DMS79 treated with DMSO at 0.1 percent for 48 hours (cell line): ENCODE measurements at regions not wholly inside any gene's neighbourhood (a gene's known extent, or its start where the extent isn't known, plus 50 kb on each side); places are given as distances from the start of the nearest gene placed in this dataset.

Experiments used
- DNase-seq: peaks from one replicate; lab custom pipeline; 2025; lab: John Stamatoyannopoulos, UW

DNA sequence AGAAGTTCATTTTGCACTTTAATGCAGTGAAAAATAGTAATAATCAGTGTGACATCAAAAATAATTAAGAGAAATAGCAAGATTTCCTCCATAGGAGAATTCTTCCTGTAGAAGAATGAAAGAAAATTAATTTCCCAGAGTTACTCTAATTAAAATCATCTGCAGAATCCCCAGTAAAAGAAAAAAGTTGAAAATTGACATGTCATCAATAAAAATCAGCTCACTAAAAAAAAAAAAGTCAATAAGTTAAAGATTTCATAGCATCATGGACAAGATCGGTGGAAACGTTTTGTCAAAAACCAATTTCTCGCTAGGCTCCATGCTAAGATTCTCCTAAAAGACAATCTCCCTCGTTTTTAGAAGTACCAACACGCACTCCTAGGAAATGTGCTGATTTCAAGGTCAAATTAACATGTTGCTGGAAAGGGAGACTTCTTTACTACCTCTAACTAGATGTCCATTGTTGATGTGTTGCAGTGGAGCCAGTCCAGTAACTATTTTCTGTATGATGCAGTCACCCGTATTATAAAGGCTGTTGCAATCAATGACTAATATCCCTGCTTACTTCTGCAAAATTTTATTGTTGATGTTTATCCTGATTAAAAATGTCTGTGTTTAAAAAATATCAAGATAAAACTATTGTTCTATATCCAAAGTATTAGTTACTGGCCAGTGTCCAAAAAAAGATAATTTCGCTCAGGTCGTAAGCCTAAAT is 591.9 kb upstream of the MGMT start:
- no peak for DNase-seq

DNA sequence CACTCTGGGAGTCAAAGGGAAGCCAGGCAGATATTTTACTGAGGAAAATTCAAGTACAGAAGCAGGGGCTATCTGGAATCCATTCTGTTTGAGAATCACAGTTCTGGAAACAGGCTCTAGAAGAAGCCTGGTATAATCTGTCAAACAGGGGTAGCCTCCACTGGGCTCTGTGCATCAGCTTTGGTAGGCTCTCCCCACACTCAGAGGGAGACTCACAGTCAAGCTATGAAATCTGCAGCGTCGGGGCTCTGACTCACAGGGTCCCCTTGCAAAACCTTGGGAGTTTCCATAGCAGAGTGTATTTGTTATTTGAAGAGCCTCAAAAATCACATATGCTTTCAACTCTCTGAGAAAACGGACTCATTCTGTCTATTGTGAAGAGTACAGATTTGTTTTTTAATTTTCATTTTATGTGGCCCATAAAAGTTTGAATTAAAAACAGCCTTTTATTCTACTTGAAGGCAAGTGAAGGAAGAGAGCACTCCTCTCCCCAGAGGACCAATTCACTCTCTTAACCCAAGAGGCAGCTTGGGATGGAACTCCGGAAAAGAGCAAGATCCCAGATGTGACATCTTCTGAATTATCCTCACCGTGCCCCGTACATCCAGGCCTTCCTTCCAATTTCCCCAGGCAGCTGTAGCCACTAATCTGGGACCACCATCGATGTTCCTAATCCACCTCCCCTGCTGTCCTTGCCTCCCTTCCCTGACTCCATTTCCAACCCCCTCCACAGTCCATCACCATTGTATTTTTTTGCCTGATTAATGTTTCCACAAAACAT is 590.9 kb upstream of the MGMT start:
- DNase-seq, result no peak

DNA sequence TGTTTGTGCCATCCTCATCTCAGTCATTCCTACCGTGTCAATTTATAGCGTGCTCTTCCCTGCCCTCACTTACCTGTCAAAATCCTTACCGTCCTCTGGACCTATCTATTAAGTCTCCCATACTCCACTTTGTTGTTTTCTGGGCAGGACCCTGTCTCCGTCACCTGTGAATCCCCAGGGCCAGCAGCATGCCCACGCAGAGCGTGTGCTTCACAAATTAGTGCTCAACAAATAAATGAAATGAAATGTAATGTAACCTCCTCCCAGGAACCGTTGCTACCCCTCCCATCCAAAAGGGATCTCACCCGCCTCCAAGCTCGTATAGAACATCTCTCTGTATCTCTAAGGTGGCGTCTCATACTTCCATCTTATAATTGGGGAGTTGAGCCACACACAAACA is 589.9 kb upstream of the MGMT start:
- no peak for DNase-seq

DNA sequence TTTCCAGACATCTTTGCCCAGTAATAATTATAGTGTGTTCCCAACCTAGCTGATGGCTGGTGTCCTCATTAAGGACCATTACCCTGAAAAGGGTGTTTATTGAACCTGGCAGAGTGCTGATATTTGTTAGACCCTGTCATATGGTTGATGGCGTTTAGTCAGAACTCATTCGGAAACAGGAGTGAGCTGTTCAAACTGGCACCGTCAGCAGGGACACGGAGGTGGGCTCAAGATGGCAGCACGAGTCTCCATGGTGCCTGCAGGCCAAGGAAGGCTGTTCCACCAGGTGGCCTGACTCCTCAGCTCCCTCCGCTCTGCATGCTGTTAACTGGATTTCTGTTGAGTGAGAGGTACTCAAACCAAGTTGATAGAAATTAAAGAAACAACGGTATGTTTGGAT is 589.1 kb upstream of the MGMT start:
- no peak for DNase-seq

DNA sequence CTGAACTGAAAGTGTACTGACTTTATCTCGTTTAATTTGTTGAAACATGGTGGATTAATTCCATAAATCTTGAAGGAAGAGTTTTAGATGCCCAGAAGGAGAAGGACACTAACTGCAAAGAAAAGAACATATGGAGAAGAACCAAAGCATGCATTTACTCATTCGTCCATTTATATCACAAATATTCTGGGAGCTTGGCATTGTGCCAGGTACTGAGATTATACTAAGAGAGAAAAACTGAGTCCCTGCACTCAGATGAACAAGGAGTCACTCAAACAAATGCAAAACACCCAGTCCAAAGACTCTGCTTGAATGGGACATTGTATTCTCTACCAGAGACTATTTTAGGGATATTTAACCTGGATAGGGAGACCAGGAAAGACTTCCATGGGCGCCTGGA is 588.0 kb upstream of the MGMT start:
- no peak for DNase-seq

DNA sequence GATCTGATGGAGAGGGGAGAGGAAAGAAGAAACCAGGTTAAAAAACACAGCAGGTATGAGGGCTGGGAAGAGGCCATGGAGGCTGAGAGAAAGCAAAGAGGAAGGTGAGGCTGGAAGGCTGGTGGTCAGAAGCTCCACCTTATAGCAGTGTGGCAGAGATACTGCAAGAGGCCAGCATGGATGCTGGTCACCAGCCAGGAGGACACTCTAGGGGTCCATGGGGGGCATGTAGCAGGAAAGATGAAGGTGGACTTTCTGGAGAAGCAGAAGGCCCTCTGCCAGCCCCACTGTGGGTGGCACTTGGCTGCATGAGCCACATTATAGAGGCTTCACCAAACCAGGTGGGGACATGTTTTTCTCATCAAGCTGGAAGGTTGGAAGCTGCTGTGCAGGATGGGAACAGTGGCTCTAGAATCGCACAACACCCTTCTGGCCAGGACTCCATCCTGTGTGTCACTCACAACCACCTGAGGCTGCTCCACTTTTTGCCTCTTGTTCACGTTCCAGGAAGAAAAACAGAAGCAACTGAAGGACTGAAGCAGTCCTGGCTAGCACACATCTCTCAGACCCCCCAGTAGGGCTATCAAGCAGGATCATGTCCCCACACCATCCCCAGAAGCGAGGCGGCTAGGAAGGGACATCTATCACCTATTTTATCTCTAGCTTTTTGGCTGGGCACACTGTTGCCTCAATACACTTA is 587.5 kb upstream of the MGMT start:
- no peak for DNase-seq

DNA sequence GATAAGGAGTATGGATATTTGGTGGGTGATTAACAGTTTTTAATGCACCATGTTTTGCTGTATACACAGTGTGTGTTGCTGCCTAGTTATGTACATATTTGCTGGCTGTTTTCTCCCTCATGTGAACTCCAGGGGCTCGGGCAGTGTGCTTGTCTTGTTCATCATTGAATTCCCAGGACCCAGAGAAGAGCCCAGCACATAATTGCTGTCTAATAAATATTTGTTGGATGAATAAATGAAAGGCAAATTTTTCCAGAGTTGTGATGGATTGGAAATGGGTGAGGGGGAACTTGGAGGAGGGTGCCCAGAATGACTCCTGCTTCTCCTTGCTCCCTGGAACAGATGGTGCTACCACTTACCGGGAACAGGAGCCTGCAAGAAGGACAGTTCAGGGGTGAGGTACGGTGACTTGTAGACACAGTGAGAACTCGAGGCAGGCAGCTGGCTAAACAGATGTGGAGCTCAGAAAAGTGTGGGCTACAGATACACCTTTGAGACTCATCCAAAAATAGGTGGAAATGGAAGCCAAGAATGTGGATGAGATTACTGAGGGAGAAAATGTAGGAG is 586.8 kb upstream of the MGMT start:
- DNase-seq, result no peak

DNA sequence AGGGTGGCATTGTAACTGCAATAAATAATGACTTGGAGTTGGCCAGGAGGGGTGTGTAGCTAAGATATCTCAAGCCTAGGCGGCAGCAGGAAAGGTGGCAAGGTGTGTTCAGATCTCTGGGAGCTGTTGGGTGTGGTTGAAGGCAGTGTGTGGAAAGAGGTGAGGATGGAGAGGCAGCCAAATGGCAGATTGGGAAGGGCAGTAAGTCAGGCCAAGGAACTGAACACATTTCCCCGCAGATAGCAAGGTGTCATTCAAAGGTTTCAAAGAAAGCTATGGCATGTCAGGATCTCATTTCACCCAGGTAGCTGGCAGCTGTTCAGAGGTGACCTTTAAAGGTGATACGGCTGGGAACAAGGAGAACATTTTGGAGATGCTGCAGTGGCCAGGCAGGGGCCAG is 586.0 kb upstream of the MGMT start:
- DNase-seq, result no peak

DNA sequence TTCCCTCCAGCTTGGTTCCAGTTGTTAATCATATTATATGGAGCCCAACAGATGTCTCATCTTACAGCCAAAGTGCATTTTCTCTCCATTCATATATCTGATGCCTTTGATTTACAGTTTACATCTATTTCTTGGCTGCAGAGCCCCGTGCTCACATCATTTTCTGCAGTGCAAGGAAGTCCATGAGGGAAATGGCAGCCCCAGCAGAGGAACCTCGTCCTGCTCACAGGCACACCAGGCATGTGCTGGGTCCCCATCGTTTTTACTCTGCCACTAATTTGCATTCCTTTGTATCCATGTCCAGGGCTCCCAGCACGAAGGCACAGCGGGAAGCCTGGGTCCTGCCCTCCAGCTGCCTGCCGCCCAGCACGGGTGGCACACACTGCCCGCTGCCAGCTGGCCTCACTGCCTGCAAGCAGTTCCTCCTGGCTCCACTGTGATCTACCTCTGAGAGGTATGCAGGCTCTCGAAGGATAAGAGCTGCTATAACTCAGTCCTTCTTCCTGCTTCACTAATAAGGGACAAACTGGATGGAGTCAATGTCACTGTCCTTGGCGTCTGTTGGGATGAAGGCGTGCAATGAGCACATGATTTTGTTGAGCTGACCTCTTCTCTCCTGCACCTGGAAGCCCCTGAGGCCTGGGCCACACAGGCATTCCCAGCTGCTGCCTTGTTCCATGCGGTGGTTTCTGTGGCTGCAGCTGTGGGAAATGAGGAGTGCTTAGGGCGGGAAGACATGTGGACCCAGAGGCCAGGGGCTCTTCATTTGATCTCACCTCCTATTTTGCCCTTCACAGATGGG is 583.6 kb upstream of the MGMT start:
- DNase-seq, result no peak

DNA sequence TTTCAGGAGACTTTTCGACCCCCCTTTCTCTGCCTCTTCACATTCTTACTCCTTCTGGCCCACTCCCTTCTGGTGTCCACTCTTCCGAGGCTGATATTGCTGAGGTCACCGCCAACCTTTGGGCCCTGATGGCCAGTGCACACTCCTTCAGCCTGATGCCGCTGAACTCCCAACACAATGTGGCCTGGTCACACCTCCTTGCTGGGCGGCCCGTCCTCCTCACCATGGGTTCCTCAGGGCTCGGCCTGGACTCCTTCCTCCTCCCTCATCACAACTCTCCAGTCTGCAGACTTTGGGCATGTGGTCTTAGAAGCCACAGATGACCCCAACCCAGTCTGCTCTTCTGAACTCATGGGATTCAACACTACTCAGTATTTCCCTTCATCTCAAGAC is 583.0 kb upstream of the MGMT start:
- no peak for DNase-seq

DNA sequence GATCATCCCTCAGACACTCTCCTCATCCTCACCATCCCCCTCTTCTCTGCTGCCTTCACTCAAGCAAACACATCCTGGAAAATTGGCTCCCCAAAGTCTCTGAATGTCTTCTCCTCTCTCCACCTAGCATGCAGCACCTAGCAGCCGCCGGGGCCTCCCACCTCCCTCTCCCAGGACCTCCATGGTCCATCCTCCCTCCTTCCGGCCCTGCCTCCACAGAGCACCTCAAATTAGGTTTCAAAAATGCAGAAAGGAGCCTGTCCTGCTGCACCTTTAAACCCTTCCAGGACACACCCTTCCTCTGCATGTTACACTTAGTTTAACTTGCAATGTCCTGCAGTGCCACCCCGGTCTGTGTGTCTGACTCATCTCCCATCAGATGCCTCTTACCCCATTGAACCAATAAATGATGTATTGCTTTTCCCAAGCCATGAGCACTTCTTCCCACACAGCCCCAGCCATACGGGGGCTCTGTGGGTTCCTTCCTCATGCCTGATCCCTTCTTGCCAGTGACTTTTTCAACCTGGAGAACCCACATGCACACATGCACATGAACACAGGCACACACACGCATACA is 582.5 kb upstream of the MGMT start:
- DNase-seq, result no peak

DNA sequence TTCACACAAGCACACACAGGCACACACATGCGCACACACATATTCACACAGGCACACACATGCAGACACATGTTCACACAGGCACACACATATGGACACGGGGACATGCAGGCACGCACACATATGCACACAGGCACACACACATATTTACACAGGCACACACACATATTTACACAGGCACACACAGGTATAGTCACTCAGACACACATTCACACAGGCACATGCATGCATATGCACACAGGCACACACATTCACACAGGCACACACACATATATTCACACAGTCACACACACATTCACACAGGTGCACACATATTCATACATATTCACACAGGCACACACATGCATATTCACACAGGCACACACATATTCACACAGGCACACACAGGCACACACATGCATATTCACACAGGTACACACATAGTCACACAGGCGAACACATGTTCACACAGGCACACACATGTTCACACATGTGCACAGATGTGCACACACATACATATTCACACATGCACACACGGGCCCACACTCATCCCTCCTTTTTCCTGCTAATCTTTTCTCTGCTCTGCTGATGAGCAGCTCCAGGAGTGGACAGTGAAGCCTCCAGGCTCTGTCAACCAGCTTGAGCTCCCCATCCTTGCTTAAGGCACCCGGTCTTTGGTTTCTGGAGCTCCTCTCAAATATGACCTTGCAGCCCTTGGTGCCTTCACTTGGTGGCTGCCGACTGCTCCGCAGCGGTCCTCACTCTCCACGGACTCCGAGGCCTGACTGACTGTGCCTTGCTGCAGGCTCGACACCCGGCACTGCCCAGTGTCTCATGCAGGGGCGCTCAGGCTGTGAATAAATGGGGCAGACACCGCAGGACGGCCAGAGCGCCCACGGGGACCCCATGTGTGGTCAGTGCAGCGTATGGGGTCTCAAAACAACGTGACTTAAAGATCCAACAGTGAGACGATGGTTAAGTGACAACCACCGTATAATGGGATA is 581.2 kb upstream of the MGMT start:
- no peak for DNase-seq

DNA sequence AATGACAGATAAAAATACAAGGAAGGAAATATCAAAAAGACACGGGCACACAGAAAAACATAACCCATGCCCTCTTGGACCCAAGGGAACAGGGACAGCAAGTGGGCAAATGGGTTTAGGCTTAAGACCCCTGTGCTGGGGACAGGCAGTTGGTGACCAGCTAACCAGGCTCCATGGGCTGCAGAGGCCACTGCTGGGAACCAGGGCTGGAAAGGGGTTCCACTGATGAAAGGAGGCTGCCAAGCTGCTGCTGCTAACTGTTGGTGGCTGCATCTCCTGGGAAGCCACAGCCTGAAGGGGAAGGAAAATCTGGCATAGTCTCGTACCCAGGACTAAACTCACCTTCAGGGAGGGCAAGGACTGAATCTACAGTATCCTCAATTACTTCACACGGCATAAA is 579.2 kb upstream of the MGMT start:
- DNase-seq, result no peak

DNA sequence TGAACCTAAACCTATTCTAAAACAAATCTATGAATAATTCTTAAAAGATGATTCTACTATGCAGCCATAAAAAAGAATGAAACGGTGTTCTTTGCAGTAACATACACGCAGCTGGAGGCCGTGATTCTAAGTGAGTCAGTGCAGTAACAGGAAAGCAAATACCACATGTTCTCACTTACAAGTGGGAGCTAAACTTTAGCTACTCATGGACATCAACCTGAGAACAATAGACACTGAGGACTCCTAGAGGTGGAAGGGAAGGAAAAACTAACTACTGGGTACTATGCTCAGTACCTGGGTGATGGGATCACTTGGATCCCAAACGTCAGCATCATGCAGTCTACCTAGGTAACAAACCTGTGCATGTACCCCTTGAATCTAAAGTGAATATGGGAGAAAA is 575.0 kb upstream of the MGMT start:
- no peak for DNase-seq

DNA sequence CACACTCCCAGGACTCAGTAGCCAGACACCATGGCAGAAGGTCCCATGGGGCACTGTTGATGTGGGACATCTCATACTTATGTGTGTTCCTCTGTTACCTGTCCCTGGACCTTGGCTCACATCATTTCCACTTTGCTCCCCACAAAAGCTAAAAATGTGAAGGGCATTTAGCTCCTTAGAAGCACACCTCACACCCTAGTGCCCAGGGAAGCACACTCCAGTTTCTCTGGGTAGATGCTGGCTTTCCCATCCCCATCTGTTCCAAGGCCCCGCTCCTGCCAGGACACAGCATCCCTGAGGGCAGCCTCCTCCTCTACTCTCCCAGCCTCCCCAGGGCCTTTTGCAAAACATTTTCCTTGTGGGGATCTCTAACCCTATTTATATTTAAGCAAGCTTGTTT is 572.4 kb upstream of the MGMT start:
- DNase-seq, result no peak

DNA sequence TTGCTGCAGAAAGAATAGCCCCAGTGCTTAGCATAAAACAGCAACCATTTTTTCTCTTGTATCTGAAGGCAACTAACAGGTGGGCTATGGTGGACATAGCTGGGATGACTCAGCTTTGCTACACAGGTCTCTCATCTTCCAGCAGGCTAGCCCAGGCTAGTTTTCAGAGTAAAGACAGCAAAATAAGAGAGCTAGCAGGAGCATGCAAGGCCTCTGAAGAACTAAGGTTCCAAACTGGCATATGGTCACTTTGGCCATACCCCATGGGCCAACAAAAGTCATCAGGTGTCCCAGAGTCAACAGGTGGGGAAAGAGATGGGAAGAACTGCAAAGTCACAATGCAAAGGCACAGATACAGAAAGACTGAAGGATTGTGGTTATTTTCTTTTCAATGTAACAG is 571.6 kb upstream of the MGMT start:
- DNase-seq, result no peak

DNA sequence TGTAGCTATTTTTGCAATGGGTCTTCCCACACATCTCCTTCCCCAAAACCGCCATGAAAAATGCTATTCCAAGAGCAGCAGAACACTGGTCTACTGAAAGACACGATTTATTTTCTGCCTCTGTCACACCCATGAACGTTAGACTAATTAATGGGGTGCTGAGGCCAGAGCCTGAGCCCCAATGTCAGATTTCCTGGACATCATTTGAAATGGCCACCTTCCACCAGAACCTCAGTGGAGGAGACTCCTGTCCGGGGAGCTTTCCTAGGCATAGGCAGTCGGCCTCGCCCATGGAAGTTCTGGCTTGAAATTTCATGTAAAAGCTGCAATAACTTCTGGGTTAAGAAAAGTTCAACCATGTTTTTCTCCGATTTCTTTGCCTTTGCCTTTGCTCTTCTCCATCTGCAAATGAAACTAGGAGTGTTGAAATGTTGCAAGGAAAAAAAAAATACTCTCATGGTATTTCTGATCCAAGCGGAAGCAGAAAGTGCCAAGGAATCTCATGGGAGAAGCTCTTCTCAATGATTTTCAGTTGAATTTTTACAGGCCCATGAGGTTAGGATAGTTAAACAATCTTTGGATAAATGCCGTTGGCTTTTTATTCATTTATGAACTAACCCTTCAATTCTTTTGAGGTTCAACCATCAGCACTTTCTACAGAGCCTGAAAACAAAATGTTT is 570.8 kb upstream of the MGMT start:
- DNase-seq, result no peak

DNA sequence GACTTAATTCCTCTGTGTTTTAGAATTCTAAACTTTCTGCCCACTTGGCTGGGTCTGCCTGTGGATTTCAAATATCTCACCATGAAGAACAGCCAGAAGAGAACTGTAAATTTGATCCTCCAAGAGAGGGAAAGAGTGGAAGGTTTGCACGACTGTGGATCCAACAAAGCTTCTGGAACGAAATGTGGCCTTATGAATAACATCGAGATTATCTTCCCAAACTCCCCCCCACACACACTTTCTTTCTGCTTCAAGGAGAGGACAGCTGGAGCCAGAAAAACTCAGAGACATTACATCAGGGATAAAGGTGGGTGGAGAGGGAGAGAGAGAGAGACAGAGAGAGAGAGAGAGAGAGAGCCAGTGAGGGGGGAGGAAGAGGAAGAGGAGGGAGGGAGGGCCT is 570.1 kb upstream of the MGMT start:
- DNase-seq, result no peak

DNA sequence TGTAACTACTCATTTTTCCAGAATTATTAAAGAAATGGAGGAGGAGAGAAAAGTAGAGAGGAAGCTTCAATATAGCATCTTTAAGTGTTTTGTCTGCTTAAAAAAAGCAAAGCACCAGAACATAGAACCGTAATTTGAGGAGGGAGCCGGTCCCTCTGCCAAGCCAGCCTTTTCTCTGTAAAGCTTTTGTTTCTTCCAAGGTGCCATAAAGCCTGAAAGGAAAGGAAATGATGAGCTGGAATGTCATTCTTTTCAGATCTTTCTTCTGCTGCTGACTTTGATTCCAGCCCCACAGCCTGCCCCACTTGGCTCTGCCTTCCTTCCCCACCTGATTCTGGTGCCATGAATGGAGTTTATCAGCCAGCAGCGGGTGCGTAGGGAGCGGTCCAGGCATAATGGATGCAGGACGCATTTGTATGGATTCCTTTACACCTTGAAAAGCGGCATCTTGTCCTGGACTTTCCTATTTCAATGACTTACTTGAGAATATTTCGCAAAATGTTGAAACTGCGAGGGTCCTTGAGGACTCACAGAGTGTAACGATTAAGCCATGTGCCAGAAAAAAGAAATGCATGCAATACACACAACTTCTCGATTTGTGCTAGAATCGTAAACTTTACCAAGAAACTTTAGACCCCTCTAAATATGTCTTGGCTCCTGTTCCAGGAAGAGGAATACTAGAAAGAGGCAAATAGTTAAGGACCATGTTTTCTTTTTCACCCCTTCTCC is 569.5 kb upstream of the MGMT start:
- DNase-seq, result peak; percentile 12
